A673 (cell line): ENCODE measurements at regions not wholly inside any gene's neighbourhood (a gene's known extent, or its start where the extent isn't known, plus 50 kb on each side); places are given as distances from the start of the nearest gene placed in this dataset.

Experiments used
- BruUV-seq: library from RNA; stranded (reverse); fragments of 400-500 nt; replicated peaks from 2 replicates; lab custom pipeline; 2021; lab: Mats Ljungman, UMichigan
- CTCF ChIA-PET: fragments of 300-600 bp; sonication (Branson Sonifier 250); formaldehyde crosslinking; loops from one replicate; lab custom pipeline; 2022; ENCODE audit warnings: antibody characterized with exemption; lab: Charles Lee
- POLR2A ChIA-PET: fragments of 300-600 bp; sonication (Branson Sonifier 250); formaldehyde crosslinking; loops from one replicate; lab custom pipeline; 2022; ENCODE audit warnings: antibody characterized with exemption; ENCODE audit not compliant: low non-redundant PET; lab: Charles Lee
- DNase-seq: peaks from one replicate; pipeline ENCODE4 v3.0.0-alpha.2; 2015; ENCODE audit warnings: low spot score
- H3K27ac ChIP-seq: fragments of 200-600 bp; sonication (generic); 2 replicates; pipeline ENCODE4 v1.5.1; 2016; ENCODE audit warnings: mixed run types, low read depth, mild to moderate bottlenecking, mixed read lengths, antibody characterized with exemption, low read length; ENCODE audit not compliant: poor library complexity, severe bottlenecking
- H3K27me3 ChIP-seq: fragments of 200-600 bp; sonication (generic); replicated peaks from 2 replicates; pipeline ENCODE4 v1.6.1; 2017; ENCODE audit warnings: mixed run types, low read depth, mild to moderate bottlenecking, mixed read lengths, antibody characterized with exemption, low read length; ENCODE audit not compliant: insufficient read depth, poor library complexity
- H3K36me3 ChIP-seq: fragments of 200-600 bp; sonication (generic); 2 replicates; pipeline ENCODE4 v1.6.1; 2016; ENCODE audit warnings: mixed run types, mild to moderate bottlenecking, mixed read lengths, antibody characterized with exemption, low read length; ENCODE audit not compliant: insufficient read depth, poor library complexity, severe bottlenecking
- H3K4me1 ChIP-seq: fragments of 200-600 bp; sonication (generic); 2 replicates; pipeline ENCODE4 v1.6.1; 2017; ENCODE audit warnings: mixed run types, mild to moderate bottlenecking, mixed read lengths, antibody characterized with exemption, low read length; ENCODE audit not compliant: insufficient read depth, poor library complexity, severe bottlenecking
- H3K4me3 ChIP-seq: fragments of 200-600 bp; sonication (generic); 2 replicates; pipeline ENCODE4 v1.5.1; 2016; ENCODE audit warnings: low read depth, mixed run types, mild to moderate bottlenecking, mixed read lengths, low read length; ENCODE audit not compliant: poor library complexity, severe bottlenecking
- H3K9me3 ChIP-seq: fragments of 200-600 bp; sonication (generic); 2 replicates; pipeline ENCODE4 v1.6.1; 2016; ENCODE audit warnings: mixed run types, low read depth, mild to moderate bottlenecking, mixed read lengths, antibody characterized with exemption, low read length; ENCODE audit not compliant: poor library complexity, severe bottlenecking
- EZH2 ChIP-seq: fragments of 200-600 bp; sonication (generic); IDR thresholded peaks from 2 replicates; pipeline ENCODE4 v1.6.1; 2017; ENCODE audit warnings: borderline replicate concordance, low read depth, mild to moderate bottlenecking, mixed read lengths, antibody characterized with exemption, low read length; ENCODE audit not compliant: poor library complexity, severe bottlenecking
- intact Hi-C: fragments of 100-400 bp; cut with micrococcal nuclease; formaldehyde crosslinking; loops from one replicate; pipeline ENCODE4 v1.10.0; 2022; ENCODE audit not compliant: unreplicated experiment
- TF ChIP-seq, protein P1 (sequence below): fragments of 300-800, 200-600 bp; sonication (generic); conservative IDR thresholded peaks from 2 replicates; pipeline ENCODE4 v1.5.1; 2017; ENCODE audit warnings: low read depth, mild to moderate bottlenecking, antibody characterized with exemption, low read length, moderate library complexity, mixed read lengths

DNA sequence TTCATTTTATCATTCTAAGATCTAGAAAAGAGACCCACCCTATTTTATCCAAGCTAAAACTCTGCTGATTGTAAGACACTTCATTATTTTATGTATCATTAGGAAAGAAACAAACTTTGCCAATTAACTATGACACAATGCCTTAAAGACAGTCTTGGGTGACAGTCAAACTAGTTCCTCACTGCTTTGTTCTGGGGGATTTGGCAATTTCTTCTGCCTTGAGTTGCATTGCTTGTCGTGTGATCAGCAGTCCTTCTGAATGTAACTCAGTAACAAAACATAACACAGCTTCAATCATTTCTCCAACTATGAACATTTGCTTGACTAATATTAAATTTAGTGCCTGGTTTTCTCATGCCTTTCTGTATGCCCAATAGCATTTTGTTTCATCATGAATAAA lies 577.9 kb upstream of the DIPK2B start:
- Histone ChIP-seq H3K36me3 (no peaks in the 10 kb centered on the region), H3K27me3 (no peaks in the 10 kb centered on the region), H3K27ac (no peak overlapping the region), H3K4me1 (peaks cover 32% of the 10 kb centered on the region), H3K9me3 (no peaks in the 10 kb centered on the region), H3K4me3 (no peak overlapping the region)
- CTCF ChIA-PET: no interaction called here
- no peak for TF ChIP-seq EZH2
- DNase-seq: no peak
- BruUV-seq: no TSS peak
- POLR2A ChIA-PET: interaction anchor here (0.6 kb wide), 1 partner anchor 45 kb away, joined by 3 read pairs; no protein-coding TSS in a partner anchor
- intact Hi-C loops: no loop called here

DNA sequence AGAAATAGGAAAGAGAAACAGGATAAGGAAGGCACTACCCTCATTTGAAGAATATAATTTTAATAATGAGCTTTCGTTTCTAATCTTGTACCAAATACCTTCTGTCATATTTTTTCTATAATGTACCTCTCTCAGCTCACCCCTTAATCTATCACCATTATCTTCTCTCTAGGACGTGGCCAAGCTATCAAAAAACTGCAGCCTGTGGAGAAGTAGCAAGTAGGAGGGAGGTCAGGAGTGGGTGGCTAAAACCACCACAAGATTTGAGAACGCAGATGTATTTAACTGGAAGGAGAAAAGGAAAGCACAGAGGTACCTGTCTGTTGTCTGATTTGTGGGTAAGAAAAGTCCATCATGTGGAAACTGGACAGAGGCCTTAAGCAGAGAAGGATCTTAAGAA lies 576.7 kb upstream of the DIPK2B start:
- H3K9me3 ChIP-seq: no peaks in the 10 kb centered on the region
- no peak overlapping the region for H3K27ac ChIP-seq
- CTCF ChIA-PET: no interaction called here
- no peak for TF ChIP-seq EZH2
- TF ChIP-seq, protein P1, sequence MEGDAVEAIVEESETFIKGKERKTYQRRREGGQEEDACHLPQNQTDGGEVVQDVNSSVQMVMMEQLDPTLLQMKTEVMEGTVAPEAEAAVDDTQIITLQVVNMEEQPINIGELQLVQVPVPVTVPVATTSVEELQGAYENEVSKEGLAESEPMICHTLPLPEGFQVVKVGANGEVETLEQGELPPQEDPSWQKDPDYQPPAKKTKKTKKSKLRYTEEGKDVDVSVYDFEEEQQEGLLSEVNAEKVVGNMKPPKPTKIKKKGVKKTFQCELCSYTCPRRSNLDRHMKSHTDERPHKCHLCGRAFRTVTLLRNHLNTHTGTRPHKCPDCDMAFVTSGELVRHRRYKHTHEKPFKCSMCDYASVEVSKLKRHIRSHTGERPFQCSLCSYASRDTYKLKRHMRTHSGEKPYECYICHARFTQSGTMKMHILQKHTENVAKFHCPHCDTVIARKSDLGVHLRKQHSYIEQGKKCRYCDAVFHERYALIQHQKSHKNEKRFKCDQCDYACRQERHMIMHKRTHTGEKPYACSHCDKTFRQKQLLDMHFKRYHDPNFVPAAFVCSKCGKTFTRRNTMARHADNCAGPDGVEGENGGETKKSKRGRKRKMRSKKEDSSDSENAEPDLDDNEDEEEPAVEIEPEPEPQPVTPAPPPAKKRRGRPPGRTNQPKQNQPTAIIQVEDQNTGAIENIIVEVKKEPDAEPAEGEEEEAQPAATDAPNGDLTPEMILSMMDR: no peak
- no TSS peak for BruUV-seq
- no peaks in the 10 kb centered on the region for H3K27me3 ChIP-seq
- POLR2A ChIA-PET: no interaction called here
- no peaks in the 10 kb centered on the region for H3K36me3 ChIP-seq
- no peak overlapping the region for H3K4me3 ChIP-seq
- no peak for DNase-seq
- intact Hi-C loops: no loop called here
- H3K4me1 ChIP-seq: peaks cover 43% of the 10 kb centered on the region

DNA sequence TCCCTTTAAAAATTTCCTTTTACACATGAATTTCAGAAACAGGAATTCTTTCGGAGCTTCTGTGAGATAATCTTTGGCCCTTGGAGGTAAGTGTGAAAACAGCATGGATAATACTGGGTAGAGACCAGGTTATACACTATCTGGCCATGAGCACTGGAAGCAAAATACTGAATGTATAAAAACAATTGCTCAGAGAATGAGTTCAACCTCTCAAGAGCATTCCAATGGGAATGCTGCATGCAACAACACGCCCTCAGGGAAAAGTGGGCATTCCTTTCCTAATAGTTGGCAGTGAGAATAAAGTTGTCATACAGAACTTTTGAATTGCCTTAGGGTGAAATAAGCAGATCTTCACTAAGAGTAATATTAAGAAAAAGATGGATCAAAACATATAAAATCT lies 574.8 kb upstream of the DIPK2B start:
- intact Hi-C loops: no loop called here
- H3K4me1 ChIP-seq: peaks cover 51% of the 10 kb centered on the region
- no peak overlapping the region for H3K4me3 ChIP-seq
- H3K27me3 ChIP-seq: no peaks in the 10 kb centered on the region
- H3K9me3 ChIP-seq: no peaks in the 10 kb centered on the region
- no peaks in the 10 kb centered on the region for H3K36me3 ChIP-seq
- ChIA-PET POLR2A (no interaction called here), CTCF (no interaction called here)
- H3K27ac ChIP-seq: peak overlapping the region; percentile 6
- DNase-seq: no peak
- BruUV-seq: no TSS peak
- TF ChIP-seq EZH2: no peak
- TF ChIP-seq, protein P1: no peak

DNA sequence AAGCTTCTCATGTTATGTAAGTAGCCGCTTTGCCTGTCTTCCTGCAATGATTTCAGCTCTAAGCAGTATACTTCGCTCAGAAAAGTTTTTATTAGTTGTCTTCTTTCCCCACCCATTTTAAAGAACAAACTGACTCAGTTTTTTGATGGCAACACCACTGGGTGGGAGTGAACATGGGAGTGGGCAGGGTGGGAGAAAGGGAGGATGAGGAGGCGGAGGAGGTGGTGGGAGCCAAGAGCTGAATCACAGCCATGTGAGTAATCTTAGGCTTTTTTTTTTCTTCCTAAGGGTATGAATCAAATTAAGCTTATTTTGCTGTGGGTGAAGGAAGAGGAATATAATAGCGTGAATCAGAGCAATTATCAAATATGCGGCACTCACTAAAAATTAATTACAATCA lies 574.3 kb upstream of the DIPK2B start:
- CTCF ChIA-PET: no interaction called here

More for the DNA sequence above, 574.3 kb upstream of the DIPK2B start:
- Histone ChIP-seq H3K36me3 (no peaks in the 10 kb centered on the region), H3K9me3 (no peaks in the 10 kb centered on the region), H3K27me3 (no peaks in the 10 kb centered on the region), H3K4me3 (no peak overlapping the region), H3K4me1 (peaks cover 53% of the 10 kb centered on the region), H3K27ac (peak overlapping the region; percentile 6)
- peak; percentile 49 for DNase-seq
- no TSS peak for BruUV-seq
- POLR2A ChIA-PET: no interaction called here
- TF ChIP-seq, protein P1: no peak
- TF ChIP-seq EZH2: no peak
- intact Hi-C loops: no loop called here
